ENCODE measurements at regions not wholly inside any gene's neighbourhood (a gene's known extent, or its start where the extent isn't known, plus 50 kb on each side); places are given as distances from the start of the nearest gene placed in this dataset.

DNA sequence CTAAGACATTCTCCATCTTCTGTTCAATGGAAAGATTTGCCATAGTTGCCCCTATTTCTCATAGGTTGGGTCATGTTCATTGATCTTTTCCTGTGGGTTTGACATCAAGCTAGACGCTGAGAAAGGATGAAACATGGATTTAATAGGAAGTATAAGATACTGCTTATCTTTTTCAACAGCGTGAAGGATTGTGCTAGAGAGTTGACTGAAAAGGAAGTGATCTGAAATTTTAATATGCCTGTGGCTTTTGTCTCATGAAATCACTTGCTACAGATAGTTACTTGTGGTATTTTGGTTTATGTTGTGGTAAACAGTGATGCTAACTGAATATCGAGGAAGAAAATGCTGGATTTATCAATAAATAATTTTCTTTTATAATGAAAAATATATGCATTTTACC lies 442.9 kb downstream of the EDEM1 start:
- DNase-seq (ENCODE audit: low read depth) = no peak
- no peak overlapping the region for H3K4me3 ChIP-seq (ENCODE audit: low read depth, low read length)
- TF ChIP-seq, protein P1, sequence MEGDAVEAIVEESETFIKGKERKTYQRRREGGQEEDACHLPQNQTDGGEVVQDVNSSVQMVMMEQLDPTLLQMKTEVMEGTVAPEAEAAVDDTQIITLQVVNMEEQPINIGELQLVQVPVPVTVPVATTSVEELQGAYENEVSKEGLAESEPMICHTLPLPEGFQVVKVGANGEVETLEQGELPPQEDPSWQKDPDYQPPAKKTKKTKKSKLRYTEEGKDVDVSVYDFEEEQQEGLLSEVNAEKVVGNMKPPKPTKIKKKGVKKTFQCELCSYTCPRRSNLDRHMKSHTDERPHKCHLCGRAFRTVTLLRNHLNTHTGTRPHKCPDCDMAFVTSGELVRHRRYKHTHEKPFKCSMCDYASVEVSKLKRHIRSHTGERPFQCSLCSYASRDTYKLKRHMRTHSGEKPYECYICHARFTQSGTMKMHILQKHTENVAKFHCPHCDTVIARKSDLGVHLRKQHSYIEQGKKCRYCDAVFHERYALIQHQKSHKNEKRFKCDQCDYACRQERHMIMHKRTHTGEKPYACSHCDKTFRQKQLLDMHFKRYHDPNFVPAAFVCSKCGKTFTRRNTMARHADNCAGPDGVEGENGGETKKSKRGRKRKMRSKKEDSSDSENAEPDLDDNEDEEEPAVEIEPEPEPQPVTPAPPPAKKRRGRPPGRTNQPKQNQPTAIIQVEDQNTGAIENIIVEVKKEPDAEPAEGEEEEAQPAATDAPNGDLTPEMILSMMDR (IDR thresholded peaks at IDR 0.05; ENCODE audit: insufficient read depth, low read depth, low read length, missing control alignments) = no peak

DNA sequence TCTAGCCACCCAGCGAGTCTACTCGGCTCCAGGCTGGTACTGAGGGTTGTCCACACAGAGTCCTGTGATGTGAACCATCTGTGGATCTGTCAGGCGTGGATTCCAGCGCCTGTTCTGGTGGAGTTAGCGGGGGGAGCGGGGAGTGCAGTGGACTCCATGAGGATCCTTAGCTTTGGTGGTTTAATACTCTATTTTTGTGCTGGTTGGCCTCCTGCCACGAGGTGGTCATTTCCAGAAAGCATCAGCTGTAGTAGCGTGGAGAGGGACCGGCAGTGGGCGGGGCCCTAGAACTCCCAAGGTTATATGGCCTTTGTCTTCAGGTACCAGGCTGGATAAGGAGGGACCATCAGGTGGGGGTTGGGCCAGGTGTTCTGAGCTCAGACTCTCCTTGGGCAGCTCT lies 446.5 kb downstream of the EDEM1 start:
- no peak for DNase-seq (ENCODE audit: low read depth)
- TF ChIP-seq, protein P1 (IDR thresholded peaks at IDR 0.05; ENCODE audit: insufficient read depth, low read depth, low read length, missing control alignments) = no peak
- H3K4me3 ChIP-seq (ENCODE audit: low read depth, low read length) = no peak overlapping the region

DNA sequence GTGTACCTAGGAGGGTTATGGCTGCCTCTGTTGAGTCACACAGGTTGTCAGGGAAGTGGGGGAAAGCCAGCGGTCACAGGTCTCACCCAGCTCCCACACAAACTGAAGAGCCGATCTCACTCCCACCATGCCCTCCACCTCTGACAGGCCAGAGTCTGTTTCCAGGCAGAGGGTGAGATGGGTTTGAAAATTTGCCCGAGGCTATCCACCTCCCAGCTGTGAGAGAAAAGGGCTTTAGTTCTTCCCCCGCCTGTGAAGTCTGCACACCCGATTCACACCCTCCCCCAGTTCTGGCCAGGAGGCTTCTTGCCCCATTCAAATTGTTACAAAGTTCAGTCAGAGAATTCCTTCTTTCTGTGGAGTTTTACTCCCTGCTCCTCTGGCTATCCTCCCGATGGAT lies 446.9 kb downstream of the EDEM1 start:
- no peak for DNase-seq (ENCODE audit: low read depth)
- TF ChIP-seq, protein P1 (IDR thresholded peaks at IDR 0.05; ENCODE audit: insufficient read depth, low read depth, low read length, missing control alignments) = no peak
- H3K4me3 ChIP-seq (ENCODE audit: low read depth, low read length) = no peak overlapping the region

DNA sequence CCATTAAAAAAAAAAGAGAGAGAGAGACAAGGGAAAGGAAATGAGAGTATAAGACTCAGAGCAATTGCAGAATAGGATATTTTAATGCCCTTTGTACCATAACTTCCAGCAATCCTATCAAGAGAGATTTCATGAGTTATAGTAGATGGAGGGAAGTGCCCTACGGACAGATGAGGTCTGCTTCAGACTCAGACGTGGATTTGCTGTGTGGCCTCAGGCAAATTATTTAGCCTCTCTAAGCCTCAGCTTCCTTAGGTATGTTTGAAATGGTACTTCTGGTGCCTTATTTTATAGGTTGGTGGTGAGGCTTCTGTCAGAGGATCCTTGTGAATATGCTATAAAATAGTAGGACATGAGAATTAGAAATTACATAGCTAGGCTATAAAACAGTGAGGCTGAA lies 448.2 kb downstream of the EDEM1 start:
- H3K4me3 ChIP-seq (ENCODE audit: low read depth, low read length) = no peak overlapping the region
- TF ChIP-seq, protein P1 (IDR thresholded peaks at IDR 0.05; ENCODE audit: insufficient read depth, low read depth, low read length, missing control alignments) = no peak
- no peak for DNase-seq (ENCODE audit: low read depth)

DNA sequence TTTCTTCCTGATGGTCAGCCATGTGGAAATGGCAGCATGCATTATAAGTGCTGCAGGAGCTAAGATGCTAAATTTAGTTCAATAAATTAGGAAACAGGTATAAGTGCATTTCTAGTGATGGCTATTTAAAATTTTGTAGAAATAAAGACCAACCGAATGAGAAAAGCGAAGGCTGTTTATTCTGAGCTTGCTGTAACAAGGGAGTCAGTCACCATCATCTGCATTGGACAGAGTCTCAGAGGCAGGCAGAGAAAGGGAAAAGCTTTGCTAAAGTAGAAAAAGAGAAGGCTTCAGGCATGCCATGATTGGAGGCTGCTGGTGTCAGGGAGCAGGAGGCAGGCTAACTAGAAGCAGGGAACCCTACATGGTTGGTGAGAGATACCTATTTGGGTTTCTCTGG lies 451.0 kb downstream of the EDEM1 start:
- no peak for DNase-seq (ENCODE audit: low read depth)
- no peak overlapping the region for H3K4me3 ChIP-seq (ENCODE audit: low read depth, low read length)
- TF ChIP-seq, protein P1 (IDR thresholded peaks at IDR 0.05; ENCODE audit: insufficient read depth, low read depth, low read length, missing control alignments) = no peak

DNA sequence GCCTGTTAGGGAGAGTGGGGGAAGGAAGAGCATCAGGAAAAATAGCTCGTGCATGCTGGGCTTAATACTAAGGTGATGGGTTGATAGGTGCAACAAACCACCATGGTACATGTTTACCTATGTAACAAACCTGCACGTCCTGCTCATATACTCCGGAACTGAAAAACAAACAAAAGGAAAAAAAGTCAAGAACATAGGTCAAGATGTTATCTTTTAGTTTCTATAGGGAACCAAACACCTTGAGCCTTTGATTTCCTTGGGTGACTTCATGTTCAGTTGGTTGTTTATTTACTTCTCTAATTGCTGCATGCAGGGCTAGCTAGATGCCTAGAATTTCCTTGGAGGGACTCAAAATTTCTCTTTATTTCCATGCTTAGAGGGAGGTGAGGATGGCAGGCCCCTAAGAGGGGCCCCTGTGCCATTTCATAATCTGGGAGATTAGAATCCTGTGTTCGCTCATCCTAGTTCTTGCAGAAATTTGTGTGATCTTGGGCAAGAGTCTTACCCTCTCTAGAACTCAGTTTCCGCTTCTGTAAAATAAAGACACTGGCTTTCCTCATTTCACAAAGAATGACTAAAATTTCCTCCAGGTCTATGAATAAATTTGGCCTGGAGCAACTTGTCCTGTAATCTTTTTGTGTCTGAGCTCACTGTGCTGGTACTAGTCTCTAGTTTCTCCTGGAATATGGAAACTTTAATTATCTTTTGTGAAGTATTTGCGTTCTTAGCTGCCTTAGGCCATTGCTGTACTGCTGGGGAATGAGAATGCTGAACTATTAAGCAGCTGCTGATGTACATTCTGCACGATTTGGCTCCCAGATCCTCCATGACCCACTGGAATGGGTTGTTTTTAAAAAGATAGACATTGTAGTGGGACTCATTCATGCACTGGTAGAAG lies 457.5 kb downstream of the EDEM1 start:
- DNase-seq (ENCODE audit: low read depth) = no peak
- TF ChIP-seq, protein P1 (IDR thresholded peaks at IDR 0.05; ENCODE audit: insufficient read depth, low read depth, low read length, missing control alignments) = no peak
- no peak overlapping the region for H3K4me3 ChIP-seq (ENCODE audit: low read depth, low read length)
